H9 (cell line): ENCODE measurements at regions not wholly inside any gene's neighbourhood (a gene's known extent, or its start where the extent isn't known, plus 50 kb on each side); places are given as distances from the start of the nearest gene placed in this dataset.

Experiments used
- DNase-seq: peaks from one replicate; pipeline ENCODE4 v3.0.0-alpha.2; 2017
- H2AFZ ChIP-seq: one replicate; pipeline ENCODE4 v1.6.1; 2013; ENCODE audit warnings: mild to moderate bottlenecking, low read length, control low read depth, moderate library complexity
- H2AK5ac ChIP-seq: 2 replicates; pipeline ENCODE4 v1.6.1; 2013; ENCODE audit warnings: low read length, control low read depth, mixed read lengths; ENCODE audit not compliant: insufficient read length
- H2BK120ac ChIP-seq: one replicate; pipeline ENCODE4 v1.6.1; 2013; ENCODE audit warnings: low read depth, mild to moderate bottlenecking, low read length, control low read depth, inconsistent platforms; ENCODE audit not compliant: poor library complexity, severe bottlenecking
- H2BK12ac ChIP-seq: 2 replicates; pipeline ENCODE4 v1.6.1; 2013; ENCODE audit warnings: low read length, control low read depth, mixed read lengths, low read depth; ENCODE audit not compliant: insufficient read length
- H2BK15ac ChIP-seq: 2 replicates; pipeline ENCODE4 v1.6.1; 2013; ENCODE audit warnings: low read depth, low read length, control low read depth
- H2BK20ac ChIP-seq: one replicate; pipeline ENCODE4 v1.6.1; 2013; ENCODE audit warnings: low read depth, mild to moderate bottlenecking, low read length, control low read depth, inconsistent platforms; ENCODE audit not compliant: poor library complexity, severe bottlenecking
- H2BK5ac ChIP-seq: 2 replicates; pipeline ENCODE4 v1.6.1; 2013; ENCODE audit warnings: low read length, control low read depth, mixed read lengths; ENCODE audit not compliant: insufficient read length
- H3K14ac ChIP-seq: 2 replicates; pipeline ENCODE4 v1.6.1; 2013; ENCODE audit warnings: low read length, control low read depth; ENCODE audit not compliant: insufficient read depth
- H3K18ac ChIP-seq: 2 replicates; pipeline ENCODE4 v1.6.1; 2013; ENCODE audit warnings: low read depth, mild to moderate bottlenecking, mixed read lengths, low read length, control low read depth; ENCODE audit not compliant: insufficient read length
- H3K23ac ChIP-seq: 2 replicates; pipeline ENCODE4 v1.6.1; 2013; ENCODE audit warnings: low read length, control low read depth, mixed read lengths, low read depth; ENCODE audit not compliant: insufficient read length
- H3K23me2 ChIP-seq: 2 replicates; pipeline ENCODE4 v1.6.1; 2013; ENCODE audit warnings: low read depth, mild to moderate bottlenecking, mixed read lengths, low read length, control low read depth; ENCODE audit not compliant: insufficient read length, poor library complexity, severe bottlenecking
- H3K27ac ChIP-seq: 2 replicates; pipeline ENCODE4 v1.5.1; 2013; ENCODE audit warnings: low read length, control low read depth, mixed read lengths, low read depth; ENCODE audit not compliant: insufficient read length
- H3K27me3 ChIP-seq: 2 replicates; pipeline ENCODE4 v1.6.1; 2013; ENCODE audit warnings: low read length, control low read depth, inconsistent platforms; ENCODE audit not compliant: insufficient read depth
- H3K4ac ChIP-seq: 2 replicates; pipeline ENCODE4 v1.6.1; 2013; ENCODE audit warnings: low read depth, mild to moderate bottlenecking, control low read depth, inconsistent platforms, low read length, moderate library complexity
- H3K4me1 ChIP-seq: 2 replicates; pipeline ENCODE4 v1.6.1; 2013; ENCODE audit warnings: low read length, control low read depth, inconsistent platforms; ENCODE audit not compliant: insufficient read depth
- H3K4me2 ChIP-seq: 2 replicates; pipeline ENCODE4 v1.6.1; 2013; ENCODE audit warnings: low read length, control low read depth, mixed read lengths; ENCODE audit not compliant: insufficient read length, insufficient read depth
- H3K56ac ChIP-seq: 2 replicates; pipeline ENCODE4 v1.6.1; 2013; ENCODE audit warnings: low read depth, mild to moderate bottlenecking, mixed read lengths, low read length, control low read depth; ENCODE audit not compliant: insufficient read length
- H3K79me1 ChIP-seq: 2 replicates; pipeline ENCODE4 v1.6.1; 2013; ENCODE audit warnings: low read depth, mild to moderate bottlenecking, moderate library complexity, low read length, control low read depth, inconsistent platforms; ENCODE audit not compliant: insufficient read depth, poor library complexity, severe bottlenecking
- H3K79me2 ChIP-seq: 2 replicates; pipeline ENCODE4 v1.6.1; 2013; ENCODE audit warnings: low read length, control low read depth, inconsistent platforms; ENCODE audit not compliant: insufficient read depth
- H3K9ac ChIP-seq: 2 replicates; pipeline ENCODE4 v1.6.1; 2013; ENCODE audit warnings: low read length, control low read depth, mixed read lengths; ENCODE audit not compliant: insufficient read length; ENCODE audit errors: extremely low read depth
- H3K9me3 ChIP-seq: one replicate; pipeline ENCODE4 v1.6.1; 2013; ENCODE audit warnings: low read depth, low read length, inconsistent platforms; ENCODE audit not compliant: control insufficient read depth
- H3T11ph ChIP-seq: one replicate; pipeline ENCODE4 v1.6.1; 2013; ENCODE audit warnings: mild to moderate bottlenecking, low read length, control low read depth, inconsistent platforms
- H4K20me1 ChIP-seq: one replicate; pipeline ENCODE4 v1.6.1; 2013; ENCODE audit not compliant: control insufficient read depth, insufficient read length, insufficient read depth
- H4K5ac ChIP-seq: 2 replicates; pipeline ENCODE4 v1.6.1; 2013; ENCODE audit warnings: low read depth, mild to moderate bottlenecking, mixed read lengths, low read length, control low read depth; ENCODE audit not compliant: insufficient read length
- H4K8ac ChIP-seq: replicated peaks from 2 replicates; pipeline ENCODE4 v1.6.1; 2013; ENCODE audit warnings: low read length, control low read depth, mixed read lengths, low read depth; ENCODE audit not compliant: insufficient read length
- H4K91ac ChIP-seq: 2 replicates; pipeline ENCODE4 v1.6.1; 2013; ENCODE audit warnings: low read depth, mild to moderate bottlenecking, moderate library complexity, mixed read lengths, low read length, control low read depth; ENCODE audit not compliant: insufficient read length
- H3K27ac Mint-ChIP-seq, 3 experiments: 2 replicates in 2 of 3; 3 replicates in 1 of 3; pipeline ENCODE4 v1.8.0; 2020 to 2021; ENCODE audit warnings: mixed read lengths in 3 of 3, mild to moderate bottlenecking in 1 of 3, moderate library complexity in 1 of 3
- H3K27me3 Mint-ChIP-seq: 2 replicates; pipeline ENCODE4 v1.8.0; 2021; ENCODE audit warnings: low read depth, mild to moderate bottlenecking, moderate library complexity, mixed read lengths
- H3K36me3 Mint-ChIP-seq, 3 experiments: 2 replicates in 2 of 3; 3 replicates in 1 of 3; pipeline ENCODE4 v1.8.0; 2020 to 2021; ENCODE audit warnings: low read depth in 3 of 3, mixed read lengths in 3 of 3; ENCODE audit not compliant: insufficient read depth in 1 of 3
- H3K4me1 Mint-ChIP-seq, 2 experiments: 2 replicates each; pipeline ENCODE4 v1.8.0; 2020; ENCODE audit warnings: mixed read lengths in 2 of 2
- H3K4me3 Mint-ChIP-seq, 2 experiments: 2 replicates in 1 of 2; 3 replicates in 1 of 2; pipeline ENCODE4 v1.8.0; 2020 to 2021; ENCODE audit warnings: mild to moderate bottlenecking in 2 of 2, mixed read lengths in 2 of 2, moderate library complexity in 1 of 2
- H3K9me3 Mint-ChIP-seq, 2 experiments: 2 replicates in 1 of 2; 3 replicates in 1 of 2; pipeline ENCODE4 v1.8.0; 2020; ENCODE audit warnings: mild to moderate bottlenecking in 2 of 2, mixed read lengths in 2 of 2, moderate library complexity in 1 of 2
- CTCF ChIP-seq: fragments of 200-600 bp; sonication (generic); conservative IDR thresholded peaks from 3 replicates; pipeline ENCODE4 v1.8.0; 2021; ENCODE audit warnings: antibody characterized with exemption, mild to moderate bottlenecking
- WGBS: extraction: QIAGEN DNeasy Blood & Tissue Kit; methylation state at CpG from one replicate; pipeline ENCODE4 v1.1.7; 2013; ENCODE audit warnings: missing lambda C conversion rate, low lambda C conversion rate, mixed read lengths; ENCODE audit not compliant: insufficient read length; ENCODE audit errors: extremely low coverage; 5-methylcytosine and 5-hydroxymethylcytosine counted together

- no peaks in the 10 kb centered on the region for H3K9me3 Mint-ChIP-seq
- no peaks in the 10 kb centered on the region for H3K79me1 ChIP-seq
These were observed 87.6 kb downstream of the YTHDF1 start for GRCh38 chr20:63128367-63128766.

More at GRCh38 chr20:63128367-63128766, 87.6 kb downstream of the YTHDF1 start:
- H3K79me2 ChIP-seq = no peaks in the 10 kb centered on the region
- Mint-ChIP-seq H3K4me1 (peaks cover 19 to 24% of the 10 kb centered on the region in 2 experiments), H3K4me3 (no peak overlapping the region), H3K27ac (no peak overlapping the region), H3K27me3 (peaks cover 18% of the 10 kb centered on the region), H3K36me3 (no peaks in the 10 kb centered on the region)
- no peak overlapping the region for H4K8ac ChIP-seq
- H2BK5ac ChIP-seq = no peak overlapping the region
- H3K14ac ChIP-seq = no peak overlapping the region
- no peaks in the 10 kb centered on the region for H4K20me1 ChIP-seq
- H3K18ac ChIP-seq = no peak overlapping the region
- no peak overlapping the region for H3K27ac ChIP-seq
- no CpG with 5 or more reads among the region's 30 CpGs for WGBS
- no peaks in the 10 kb centered on the region for H3K27me3 ChIP-seq
- H2AFZ ChIP-seq = no peak overlapping the region
- H2BK20ac ChIP-seq = no peak overlapping the region
- H2BK120ac ChIP-seq = no peak overlapping the region
- H2BK15ac ChIP-seq = no peak overlapping the region
- DNase-seq = peak; percentile 22
- no peak overlapping the region for H3K56ac ChIP-seq
- H3K23ac ChIP-seq = no peak overlapping the region
- TF ChIP-seq CTCF = no peak
- no peak overlapping the region for H4K91ac ChIP-seq
- no peaks in the 10 kb centered on the region for H3K9me3 ChIP-seq
- H2BK12ac ChIP-seq = no peak overlapping the region
- no peak overlapping the region for H2AK5ac ChIP-seq
- H4K5ac ChIP-seq = no peak overlapping the region
- no peak overlapping the region for H3K4ac ChIP-seq
- H3K23me2 ChIP-seq = no peaks in the 10 kb centered on the region
- H3K4me2 ChIP-seq = no peak overlapping the region
- no peak overlapping the region for H3T11ph ChIP-seq
- H3K9ac ChIP-seq = no peak overlapping the region
- peaks cover 4% of the 10 kb centered on the region; the same call in 1 of the 2 replicates for H3K4me1 ChIP-seq
